Keratinocyte (primary cell): ENCODE measurements at regions not wholly inside any gene's neighbourhood (a gene's known extent, or its start where the extent isn't known, plus 50 kb on each side); places are given as distances from the start of the nearest gene placed in this dataset.
"Not testable (repeated sequence)": the region's sequence is repeated elsewhere in the genome, so short reads cannot be mapped to it uniquely, and the experiment has no call there.

Experiments
- DNase-seq: peaks from one replicate; pipeline ENCODE4 v3.0.0-alpha.2; 2011; ENCODE audit warnings: low read depth, missing footprints, low spot score
- FAIRE-seq: peaks from 2 replicates; lab custom pipeline; 2011; peaks lifted over from hg19 to GRCh38; lab: Jason Lieb, UNC
- H2AFZ ChIP-seq: 2 replicates; pipeline ENCODE4 v1.6.0; 2012; ENCODE audit warnings: low read length, control low read depth, inconsistent platforms; ENCODE audit not compliant: control insufficient read depth
- H3K27ac ChIP-seq: 2 replicates; pipeline ENCODE4 v1.5.1; 2011; ENCODE audit warnings: low read length; ENCODE audit not compliant: control insufficient read depth, insufficient read depth
- H3K27me3 ChIP-seq: 3 replicates; pipeline ENCODE4 v1.6.0; 2011; ENCODE audit warnings: low read length; ENCODE audit not compliant: control insufficient read depth, insufficient read depth; ENCODE audit errors: extremely low read depth
- H3K36me3 ChIP-seq, 2 experiments: 2 replicates in 1 of 2; 3 replicates in 1 of 2; pipeline ENCODE4 v1.5.1; 2011; ENCODE audit warnings: low read length in 2 of 2, mild to moderate bottlenecking in 1 of 2; ENCODE audit not compliant: control insufficient read depth in 2 of 2, insufficient read depth in 2 of 2; ENCODE audit errors: extremely low read depth in 1 of 2
- H3K4me1 ChIP-seq: 3 replicates; pipeline ENCODE4 v1.5.1; 2011; ENCODE audit warnings: low read length; ENCODE audit not compliant: control insufficient read depth, insufficient read depth; ENCODE audit errors: extremely low read depth
- H3K4me2 ChIP-seq: 3 replicates; pipeline ENCODE4 v1.6.0; 2011; ENCODE audit warnings: low read depth, low read length; ENCODE audit not compliant: control insufficient read depth, insufficient read depth; ENCODE audit errors: extremely low read depth
- H3K4me3 ChIP-seq, 3 experiments: fragments of 200-600 bp in 1 of 3; sonication (generic) in 1 of 3; 2 replicates in 2 of 3; 3 replicates in 1 of 3; pipeline ENCODE4 v1.5.1; 2011 to 2016; ENCODE audit warnings: low read length in 3 of 3, mild to moderate bottlenecking in 3 of 3, control low read depth in 2 of 3, inconsistent platforms in 1 of 3, low read depth in 1 of 3, mixed read lengths in 1 of 3, mixed run types in 1 of 3, moderate library complexity in 1 of 3; ENCODE audit not compliant: control insufficient read depth in 2 of 3, insufficient read depth in 2 of 3; ENCODE audit errors: extremely low read depth in 1 of 3
- H3K79me2 ChIP-seq: 2 replicates; pipeline ENCODE4 v1.6.0; 2012; ENCODE audit warnings: low read length; ENCODE audit not compliant: control insufficient read depth, insufficient read depth
- H3K9ac ChIP-seq: 3 replicates; pipeline ENCODE4 v1.6.0; 2011; ENCODE audit warnings: low read length; ENCODE audit not compliant: control insufficient read depth, insufficient read depth; ENCODE audit errors: extremely low read depth
- H3K9me1 ChIP-seq: 3 replicates; pipeline ENCODE4 v1.6.0; 2011; ENCODE audit warnings: low read length; ENCODE audit not compliant: control insufficient read depth, insufficient read depth; ENCODE audit errors: extremely low read depth
- H3K9me3 ChIP-seq: 2 replicates; pipeline ENCODE4 v1.5.1; 2012; ENCODE audit warnings: low read depth, low read length; ENCODE audit not compliant: control insufficient read depth
- H4K20me1 ChIP-seq: 3 replicates; pipeline ENCODE4 v1.6.0; 2011; ENCODE audit warnings: low read length; ENCODE audit not compliant: control insufficient read depth, insufficient read depth; ENCODE audit errors: extremely low read depth
- CTCF ChIP-seq, 3 experiments: IDR thresholded peaks in 1 of 3; conservative IDR thresholded peaks in 1 of 3; optimal IDR thresholded peaks in 1 of 3; 2 replicates in 2 of 3; 3 replicates in 1 of 3; pipeline versions ENCODE3 to v1.5.1; 2011; ENCODE audit warnings: low read length in 3 of 3, mild to moderate bottlenecking in 3 of 3, moderate library complexity in 2 of 3, control low read depth in 1 of 3, inconsistent platforms in 1 of 3; ENCODE audit not compliant: insufficient read depth in 2 of 3; ENCODE audit errors: extremely low read depth in 1 of 3
- EZH2 ChIP-seq: IDR thresholded peaks from one replicate; pipeline ENCODE4 v1.6.1; 2012; ENCODE audit warnings: inconsistent platforms, mild to moderate bottlenecking, low read length, moderate library complexity
- dilution Hi-C: fragments of 300-500 bp; cut with MboI; formaldehyde crosslinking; loops from one replicate; pipeline ENCODE4 v1.7.0; 2020; ENCODE audit warnings: low sequenced_read_pairs; ENCODE audit not compliant: extremely low pct_ligation_motif_present

DNA sequence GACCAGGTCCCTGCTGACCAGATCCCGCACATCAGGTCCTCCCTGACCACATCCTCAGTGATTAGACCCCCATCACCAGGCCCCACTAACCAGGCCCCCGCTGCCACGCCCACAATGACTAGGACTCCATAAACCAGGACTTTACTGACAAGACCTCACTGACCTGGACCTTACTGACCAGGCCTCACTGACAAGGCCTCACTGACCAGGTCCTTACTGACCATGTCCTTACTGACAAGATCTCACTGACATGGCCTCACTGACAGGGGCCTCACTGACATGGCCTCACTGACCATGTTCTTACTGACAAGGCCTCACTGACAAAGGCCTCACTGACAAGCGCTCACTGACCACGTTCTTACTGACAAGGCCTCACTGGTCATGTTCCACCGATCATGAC is 107.9 kb upstream of the TEKT4 start:
- H3K4me2 ChIP-seq, result no peak overlapping the region
- no peaks in the 10 kb centered on the region for H3K9me1 ChIP-seq
- H3K9ac ChIP-seq, result no peak overlapping the region
- H3K27ac ChIP-seq, result no peak overlapping the region
- no peak overlapping the region for H2AFZ ChIP-seq
- dilution Hi-C loops, result no loop called here
- no peaks in the 10 kb centered on the region for H4K20me1 ChIP-seq
- TF ChIP-seq CTCF (optimal IDR thresholded peaks at IDR 0.05 in 1 of 3, IDR thresholded peaks at IDR 0.05 in 1 of 3, conservative IDR thresholded peaks at IDR 0.05 in 1 of 3; ENCODE audit: extremely low read depth in 1 of 3, insufficient read depth in 2 of 3, low read length in 3 of 3), result no peak
- no peak for TF ChIP-seq EZH2
- no peaks in the 10 kb centered on the region for H3K4me1 ChIP-seq
- H3K36me3 ChIP-seq, result no peaks in the 10 kb centered on the region
- H3K79me2 ChIP-seq, result no peaks in the 10 kb centered on the region
- peaks cover 2% of the 10 kb centered on the region for H3K9me3 ChIP-seq
- H3K4me3 ChIP-seq, result no peak overlapping the region
- FAIRE-seq (no peak), DNase-seq (no peak)
- no peaks in the 10 kb centered on the region for H3K27me3 ChIP-seq

DNA sequence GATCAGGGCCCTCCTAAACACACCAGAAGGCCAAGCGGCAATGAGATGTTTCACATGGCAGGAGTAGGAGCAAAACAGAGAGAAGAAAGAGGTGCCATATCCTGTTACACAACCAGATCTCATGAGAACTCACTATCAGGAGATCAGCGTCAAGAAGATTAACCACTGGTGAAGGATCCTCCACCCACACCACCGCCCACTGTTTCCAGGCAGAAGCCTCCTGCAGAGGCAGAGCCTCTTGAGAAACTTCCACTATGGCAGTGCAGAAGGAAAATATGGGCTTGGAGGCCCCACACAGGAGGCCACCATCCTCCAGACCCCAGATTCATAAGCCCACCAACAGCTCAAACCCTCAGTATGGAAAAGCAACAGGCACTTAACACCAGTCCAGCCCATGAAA is 106.9 kb upstream of the TEKT4 start:
- H2AFZ ChIP-seq, dilution Hi-C loops, H3K9me1 ChIP-seq, H3K9ac ChIP-seq, FAIRE-seq, H3K27ac ChIP-seq, H3K4me1 ChIP-seq, H3K79me2 ChIP-seq, H3K4me3 ChIP-seq, H4K20me1 ChIP-seq, H3K27me3 ChIP-seq, H3K9me3 ChIP-seq, H3K4me2 ChIP-seq, H3K36me3 ChIP-seq, DNase-seq: not testable (repeated sequence)

- dilution Hi-C loops, result no loop called here
These were observed 103.9 kb upstream of the TEKT4 start for GRCh38 chr2:94767336-94767735.

More at GRCh38 chr2:94767336-94767735, 103.9 kb upstream of the TEKT4 start:
- Histone ChIP-seq H3K79me2 (no peaks in the 10 kb centered on the region), H3K36me3 (no peaks in the 10 kb centered on the region), H3K4me3 (no peak overlapping the region), H3K9ac (no peak overlapping the region), H3K4me1 (no peaks in the 10 kb centered on the region), H3K27me3 (no peaks in the 10 kb centered on the region), H3K4me2 (no peak overlapping the region), H2AFZ (no peak overlapping the region), H3K9me3 (peaks cover 2% of the 10 kb centered on the region), H3K9me1 (no peaks in the 10 kb centered on the region), H3K27ac (no peak overlapping the region), H4K20me1 (no peaks in the 10 kb centered on the region)
- DNase-seq (no peak), FAIRE-seq (no peak)
- TF ChIP-seq CTCF (optimal IDR thresholded peaks at IDR 0.05 in 1 of 3, IDR thresholded peaks at IDR 0.05 in 1 of 3, conservative IDR thresholded peaks at IDR 0.05 in 1 of 3; ENCODE audit: extremely low read depth in 1 of 3, insufficient read depth in 2 of 3, low read length in 3 of 3), result no peak
- no peak for TF ChIP-seq EZH2
